ENCODE measurements at regions not wholly inside any gene's neighbourhood (a gene's known extent, or its start where the extent isn't known, plus 50 kb on each side); places are given as distances from the start of the nearest gene placed in this dataset.

DNA sequence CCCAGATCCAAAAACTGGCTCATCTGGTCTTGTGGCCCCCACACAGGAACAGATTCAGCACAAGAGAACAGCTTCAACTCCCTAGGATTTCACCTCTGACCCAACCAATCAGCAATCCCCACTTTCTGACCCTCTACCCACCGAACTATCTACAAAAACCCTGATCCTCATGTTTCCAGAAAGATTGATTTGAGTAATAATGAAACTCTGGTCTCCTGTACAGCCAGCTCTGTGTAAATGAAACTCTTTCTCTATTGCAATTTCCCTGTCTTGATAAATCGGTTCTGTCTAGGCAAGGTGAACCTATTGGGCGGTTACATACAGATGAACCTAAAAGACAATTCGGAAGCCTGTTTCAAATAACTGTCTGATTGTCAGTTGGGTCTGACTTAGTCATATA lies 847.6 kb upstream of the ALCAM start:
- dilution Hi-C loops (cut with MboI; ENCODE audit: extremely low pct_ligation_motif_present, low sequenced_read_pairs) = no loop called here

GRCh38 chr3:104519468-104520227 lies 847.1 kb upstream of the ALCAM start:
- no peak for FAIRE-seq
- dilution Hi-C loops (cut with MboI; ENCODE audit: extremely low pct_ligation_motif_present, low sequenced_read_pairs) = no loop called here
- H2AFZ ChIP-seq (ENCODE audit: control insufficient read depth, low read length) = no peak overlapping the region
- H4K20me1 ChIP-seq (ENCODE audit: control insufficient read depth, extremely low read depth, insufficient read depth, low read length) = no peaks in the 10 kb centered on the region
- TF ChIP-seq, protein P1, sequence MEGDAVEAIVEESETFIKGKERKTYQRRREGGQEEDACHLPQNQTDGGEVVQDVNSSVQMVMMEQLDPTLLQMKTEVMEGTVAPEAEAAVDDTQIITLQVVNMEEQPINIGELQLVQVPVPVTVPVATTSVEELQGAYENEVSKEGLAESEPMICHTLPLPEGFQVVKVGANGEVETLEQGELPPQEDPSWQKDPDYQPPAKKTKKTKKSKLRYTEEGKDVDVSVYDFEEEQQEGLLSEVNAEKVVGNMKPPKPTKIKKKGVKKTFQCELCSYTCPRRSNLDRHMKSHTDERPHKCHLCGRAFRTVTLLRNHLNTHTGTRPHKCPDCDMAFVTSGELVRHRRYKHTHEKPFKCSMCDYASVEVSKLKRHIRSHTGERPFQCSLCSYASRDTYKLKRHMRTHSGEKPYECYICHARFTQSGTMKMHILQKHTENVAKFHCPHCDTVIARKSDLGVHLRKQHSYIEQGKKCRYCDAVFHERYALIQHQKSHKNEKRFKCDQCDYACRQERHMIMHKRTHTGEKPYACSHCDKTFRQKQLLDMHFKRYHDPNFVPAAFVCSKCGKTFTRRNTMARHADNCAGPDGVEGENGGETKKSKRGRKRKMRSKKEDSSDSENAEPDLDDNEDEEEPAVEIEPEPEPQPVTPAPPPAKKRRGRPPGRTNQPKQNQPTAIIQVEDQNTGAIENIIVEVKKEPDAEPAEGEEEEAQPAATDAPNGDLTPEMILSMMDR (optimal IDR thresholded peaks at IDR 0.05 in 1 of 3, IDR thresholded peaks at IDR 0.05 in 1 of 3, conservative IDR thresholded peaks at IDR 0.05 in 1 of 3; ENCODE audit: extremely low read depth in 1 of 3, insufficient read depth in 2 of 3, low read length in 3 of 3) = no peak
- TF ChIP-seq EZH2 (IDR thresholded peaks at IDR 0.05; ENCODE audit: low read length) = no peak
- no peaks in the 10 kb centered on the region for H3K27me3 ChIP-seq (ENCODE audit: control insufficient read depth, extremely low read depth, insufficient read depth, low read length)
- DNase-seq (ENCODE audit: low read depth, low spot score) = no peak
- H3K9me1 ChIP-seq (ENCODE audit: control insufficient read depth, extremely low read depth, insufficient read depth, low read length) = no peaks in the 10 kb centered on the region
- no peak overlapping the region for H3K4me3 ChIP-seq (ENCODE audit: control insufficient read depth in 2 of 3, extremely low read depth in 1 of 3, insufficient read depth in 2 of 3, low read depth in 1 of 3, low read length in 3 of 3)
- no peaks in the 10 kb centered on the region for H3K4me1 ChIP-seq (ENCODE audit: control insufficient read depth, extremely low read depth, insufficient read depth, low read length)
- no peak overlapping the region for H3K4me2 ChIP-seq (ENCODE audit: control insufficient read depth, extremely low read depth, insufficient read depth, low read depth, low read length)
- H3K27ac ChIP-seq (ENCODE audit: control insufficient read depth, insufficient read depth, low read length) = no peak overlapping the region
- H3K9me3 ChIP-seq (ENCODE audit: control insufficient read depth, low read depth, low read length) = no peaks in the 10 kb centered on the region
- H3K36me3 ChIP-seq (ENCODE audit: control insufficient read depth in 2 of 2, extremely low read depth in 1 of 2, insufficient read depth in 2 of 2, low read length in 2 of 2) = no peaks in the 10 kb centered on the region
- no peaks in the 10 kb centered on the region for H3K79me2 ChIP-seq (ENCODE audit: control insufficient read depth, insufficient read depth, low read length)
- no peak overlapping the region for H3K9ac ChIP-seq (ENCODE audit: control insufficient read depth, extremely low read depth, insufficient read depth, low read length)

More for the DNA sequence above, 847.6 kb upstream of the ALCAM start:
- no peak overlapping the region for H2AFZ ChIP-seq (ENCODE audit: control insufficient read depth, low read length)
- H3K9ac ChIP-seq (ENCODE audit: control insufficient read depth, extremely low read depth, insufficient read depth, low read length) = no peak overlapping the region
- H3K36me3 ChIP-seq (ENCODE audit: control insufficient read depth in 2 of 2, extremely low read depth in 1 of 2, insufficient read depth in 2 of 2, low read length in 2 of 2) = no peaks in the 10 kb centered on the region
- H3K4me1 ChIP-seq (ENCODE audit: control insufficient read depth, extremely low read depth, insufficient read depth, low read length) = no peaks in the 10 kb centered on the region
- H3K27ac ChIP-seq (ENCODE audit: control insufficient read depth, insufficient read depth, low read length) = no peak overlapping the region
- H4K20me1 ChIP-seq (ENCODE audit: control insufficient read depth, extremely low read depth, insufficient read depth, low read length) = no peaks in the 10 kb centered on the region
- H3K4me3 ChIP-seq (ENCODE audit: control insufficient read depth in 2 of 3, extremely low read depth in 1 of 3, insufficient read depth in 2 of 3, low read depth in 1 of 3, low read length in 3 of 3) = no peak overlapping the region
- H3K27me3 ChIP-seq (ENCODE audit: control insufficient read depth, extremely low read depth, insufficient read depth, low read length) = no peaks in the 10 kb centered on the region
- H3K4me2 ChIP-seq (ENCODE audit: control insufficient read depth, extremely low read depth, insufficient read depth, low read depth, low read length) = no peak overlapping the region
- no peak for DNase-seq (ENCODE audit: low read depth, low spot score)
- TF ChIP-seq EZH2 (IDR thresholded peaks at IDR 0.05; ENCODE audit: low read length) = no peak
- TF ChIP-seq, protein P1 (optimal IDR thresholded peaks at IDR 0.05 in 1 of 3, IDR thresholded peaks at IDR 0.05 in 1 of 3, conservative IDR thresholded peaks at IDR 0.05 in 1 of 3; ENCODE audit: extremely low read depth in 1 of 3, insufficient read depth in 2 of 3, low read length in 3 of 3) = no peak
- H3K9me3 ChIP-seq (ENCODE audit: control insufficient read depth, low read depth, low read length) = no peaks in the 10 kb centered on the region
- no peak for FAIRE-seq
- no peaks in the 10 kb centered on the region for H3K79me2 ChIP-seq (ENCODE audit: control insufficient read depth, insufficient read depth, low read length)
- no peaks in the 10 kb centered on the region for H3K9me1 ChIP-seq (ENCODE audit: control insufficient read depth, extremely low read depth, insufficient read depth, low read length)
